ENCODE measurements at regions not wholly inside any gene's neighbourhood (a gene's known extent, or its start where the extent isn't known, plus 50 kb on each side); places are given as distances from the start of the nearest gene placed in this dataset.
"Not testable (repeated sequence)": the region's sequence is repeated elsewhere in the genome, so short reads cannot be mapped to it uniquely, and the experiment has no call there.

DNA sequence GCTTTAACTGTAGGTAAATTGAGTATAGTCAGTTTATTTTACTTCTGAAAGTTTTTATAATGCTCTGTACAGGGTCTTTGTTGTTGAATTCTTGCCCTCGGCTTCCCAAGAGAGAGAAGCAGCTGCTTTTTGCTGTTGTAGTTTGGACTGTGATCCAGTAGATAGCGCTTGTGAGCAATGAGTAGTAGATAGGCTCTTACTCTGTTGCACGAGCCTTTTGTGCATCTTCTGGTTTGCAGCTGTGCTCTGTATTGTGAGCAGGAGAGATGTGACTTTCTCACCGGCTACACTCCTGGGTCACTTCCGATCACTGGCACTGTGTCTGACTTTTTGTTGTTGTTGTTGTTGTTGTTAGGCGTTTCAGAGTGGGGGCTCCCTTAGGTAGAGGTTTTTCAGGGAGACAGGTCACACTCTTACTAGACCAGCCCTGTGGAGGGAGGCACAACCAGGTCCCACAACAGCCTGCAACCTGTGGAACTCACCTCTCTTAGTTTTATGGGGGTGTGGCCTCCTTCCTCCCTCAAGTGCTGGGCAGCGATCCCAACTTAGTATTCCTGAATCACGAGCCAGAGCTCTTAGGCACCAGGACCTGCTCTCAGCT is 822.1 kb upstream of the GALNTL6 start:
- DNase-seq (ENCODE audit: low read depth): no peak

DNA sequence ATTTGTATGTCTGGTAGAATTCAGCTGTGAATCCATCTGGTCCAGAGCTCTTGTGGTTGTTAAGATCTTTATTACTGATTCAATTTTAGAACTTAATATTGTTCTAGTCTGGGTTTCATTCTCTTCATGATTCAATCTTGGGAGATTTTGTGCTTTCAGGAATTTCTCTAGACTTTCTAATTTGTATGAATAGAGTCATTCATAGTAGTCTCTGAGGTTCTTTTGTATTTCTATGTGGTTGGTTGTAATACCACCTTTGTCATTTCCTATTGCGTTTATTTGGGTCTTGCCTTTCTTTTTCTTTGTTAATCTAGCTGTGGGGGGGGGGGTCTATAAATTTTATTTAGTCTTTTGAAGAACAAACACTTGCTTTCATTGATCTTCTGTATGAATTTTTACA is 824.8 kb upstream of the GALNTL6 start:
- DNase-seq (ENCODE audit: low read depth): no peak

DNA sequence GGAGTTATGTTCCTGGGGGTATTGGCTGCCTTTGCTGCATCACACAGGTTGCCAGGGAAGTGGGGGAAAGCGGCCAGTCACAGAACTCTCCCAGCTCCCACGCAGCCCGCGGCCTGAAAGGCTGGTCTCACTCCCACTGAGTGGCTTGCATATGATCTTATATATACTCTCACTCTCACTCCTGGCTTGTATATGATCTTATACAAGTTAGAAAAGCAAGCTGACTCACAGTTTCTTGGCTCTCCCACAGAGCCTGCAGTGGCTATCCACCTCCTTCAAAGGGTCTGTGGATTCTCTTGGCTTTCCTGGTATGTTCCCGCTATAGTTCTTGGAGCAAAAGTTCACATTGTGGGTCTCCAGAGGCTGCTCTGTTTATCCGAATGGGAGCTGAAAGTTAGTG is 833.5 kb upstream of the GALNTL6 start:
- DNase-seq (ENCODE audit: low read depth): no peak

DNA sequence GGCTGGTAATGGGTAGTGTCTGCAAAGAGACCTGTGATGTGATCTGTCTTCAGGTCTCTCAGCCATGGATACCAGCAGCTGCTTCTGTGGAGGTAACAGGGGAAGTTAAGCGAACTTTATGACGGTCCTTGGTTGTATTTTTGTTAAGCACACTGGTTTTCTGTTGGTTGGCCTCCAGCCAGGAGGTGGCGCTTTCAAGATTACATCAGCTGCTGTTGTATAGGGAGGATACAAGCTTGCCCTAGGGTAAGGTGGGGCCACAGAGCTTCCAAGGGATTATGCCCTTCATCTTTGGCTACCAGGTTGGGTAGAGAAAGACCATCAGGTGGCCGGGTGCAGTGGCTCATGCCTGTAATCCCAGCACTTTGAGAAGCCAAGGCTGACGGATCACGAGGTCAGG is 834.2 kb upstream of the GALNTL6 start:
- DNase-seq (ENCODE audit: low read depth): no peak

DNA sequence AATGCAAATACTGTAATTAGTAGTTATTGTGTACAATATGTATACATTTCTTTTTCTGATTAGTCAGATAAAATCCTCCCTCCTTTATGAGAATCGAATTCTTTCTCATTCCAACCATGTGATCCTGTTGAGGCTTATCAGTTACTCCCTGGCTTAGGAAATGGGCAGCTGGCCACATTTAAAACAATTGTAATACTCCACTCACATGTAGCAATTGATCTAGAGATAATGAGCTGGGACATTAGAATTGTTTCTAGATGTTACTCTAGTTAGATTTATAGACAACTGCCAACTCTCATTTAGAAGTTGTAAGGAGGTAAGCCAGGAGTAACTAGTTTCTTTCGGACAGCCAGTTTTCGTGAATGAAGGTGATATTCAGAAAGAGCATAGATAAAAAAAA is 859.3 kb upstream of the AADAT start:
- DNase-seq (ENCODE audit: low read depth): no peak

DNA sequence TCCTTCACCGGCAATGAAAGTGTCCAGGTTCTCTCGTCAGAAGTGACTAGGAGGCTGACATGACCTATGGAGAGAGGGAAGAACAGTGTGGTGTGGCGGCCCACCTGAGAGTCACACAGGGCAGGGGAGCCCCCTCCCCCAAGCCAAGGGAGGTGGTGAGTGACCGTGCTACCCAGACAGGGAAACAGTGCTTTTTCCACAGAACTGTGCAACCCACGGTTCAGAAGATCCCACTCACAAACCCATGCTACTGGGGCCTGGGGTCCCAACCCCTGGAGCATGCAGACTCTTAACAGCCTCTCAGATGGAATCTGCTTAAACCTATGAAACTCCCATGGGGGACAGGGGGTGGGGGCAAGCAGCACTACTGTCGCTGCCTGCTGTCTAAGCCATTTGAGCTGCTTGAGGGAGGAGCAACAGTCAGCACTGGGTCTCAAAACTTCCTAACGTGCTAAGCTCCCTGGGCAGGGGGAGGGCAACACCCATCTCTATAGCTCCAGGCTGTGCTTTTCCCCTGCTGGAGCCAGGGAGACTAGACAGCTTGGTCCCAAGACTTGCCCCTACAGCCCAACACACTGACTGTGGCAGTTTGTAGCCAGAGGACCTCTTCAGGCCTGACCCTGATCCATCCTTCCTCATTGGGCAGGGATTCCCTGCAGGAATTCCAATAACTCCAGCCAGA is 850.4 kb upstream of the AADAT start:
- DNase-seq (ENCODE audit: low read depth): no peak

DNA sequence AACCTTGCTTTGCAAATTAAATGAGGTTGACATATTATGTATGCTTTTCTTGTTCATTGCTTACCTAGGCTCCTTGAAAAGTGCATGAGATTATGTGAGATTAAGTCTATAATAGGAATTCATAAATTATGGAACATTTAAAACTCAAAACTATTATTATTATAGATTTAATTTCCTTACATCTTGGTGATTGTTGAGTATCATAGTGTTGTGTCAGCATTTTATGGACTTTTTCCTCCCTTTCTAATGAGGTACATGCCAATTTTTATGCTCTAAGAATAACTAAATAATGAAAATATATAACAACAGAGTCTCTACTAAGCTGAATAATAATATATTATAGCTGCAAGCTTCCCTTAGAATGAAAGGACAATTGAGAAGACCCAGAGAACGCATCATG is 848.8 kb upstream of the AADAT start:
- DNase-seq (ENCODE audit: low read depth): no peak

DNA sequence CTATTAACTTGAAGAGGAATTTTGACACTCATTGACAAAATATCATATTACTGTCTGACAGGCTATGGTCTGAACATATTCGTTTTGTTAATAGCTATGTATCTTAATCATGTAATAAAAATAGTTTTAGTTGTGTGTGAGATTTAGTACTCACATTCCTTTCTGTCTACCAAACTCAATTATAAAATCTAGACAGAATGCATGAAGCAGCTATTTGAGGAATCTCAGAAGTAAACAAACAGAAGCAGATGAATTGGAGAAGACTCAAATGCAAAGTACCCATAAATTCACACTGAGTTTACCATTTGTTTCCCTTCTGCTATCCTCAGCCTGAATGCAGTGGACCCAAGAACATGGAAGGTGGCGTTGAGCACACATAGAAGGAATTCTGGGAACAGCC is 841.6 kb upstream of the AADAT start:
- no peak for DNase-seq (ENCODE audit: low read depth)

DNA sequence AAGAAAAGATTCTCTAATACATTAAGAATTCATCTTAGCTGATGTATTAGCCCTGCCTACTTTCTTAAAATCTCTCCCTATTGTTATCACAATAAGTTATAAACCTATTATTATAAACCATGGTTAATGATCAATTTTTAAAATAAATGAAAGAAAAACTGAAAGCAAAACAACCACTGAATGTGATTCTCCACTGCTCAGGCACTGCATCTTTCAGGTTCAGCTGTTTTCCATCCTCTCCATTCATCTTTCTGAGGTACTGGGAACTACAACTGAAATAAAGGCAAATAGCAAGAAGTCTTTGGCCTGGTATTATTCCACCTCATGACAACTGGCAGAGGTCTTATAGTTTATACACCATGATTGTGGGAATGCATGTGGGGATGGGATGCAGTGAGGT is 798.9 kb upstream of the AADAT start:
- DNase-seq (ENCODE audit: low read depth): no peak

DNA sequence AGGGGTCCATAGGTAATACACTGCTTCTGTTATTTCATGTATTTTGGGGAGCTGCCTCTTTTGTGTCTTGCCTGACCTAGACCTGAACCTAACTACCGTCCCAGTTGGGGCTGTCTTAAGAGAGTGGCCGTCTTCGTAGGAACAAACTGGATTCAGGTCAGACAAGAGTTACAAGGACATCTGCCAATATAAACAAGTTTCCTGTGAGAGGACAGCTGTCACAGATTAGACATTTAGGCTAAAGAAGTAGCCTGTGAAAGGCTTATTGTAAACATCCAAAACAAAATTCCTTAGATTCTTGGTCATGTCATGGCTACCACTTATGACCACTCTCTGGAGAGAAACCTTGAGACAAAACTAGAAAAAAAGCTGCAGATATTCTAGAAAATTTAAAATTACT is 797.6 kb upstream of the AADAT start:
- DNase-seq (ENCODE audit: low read depth): no peak

DNA sequence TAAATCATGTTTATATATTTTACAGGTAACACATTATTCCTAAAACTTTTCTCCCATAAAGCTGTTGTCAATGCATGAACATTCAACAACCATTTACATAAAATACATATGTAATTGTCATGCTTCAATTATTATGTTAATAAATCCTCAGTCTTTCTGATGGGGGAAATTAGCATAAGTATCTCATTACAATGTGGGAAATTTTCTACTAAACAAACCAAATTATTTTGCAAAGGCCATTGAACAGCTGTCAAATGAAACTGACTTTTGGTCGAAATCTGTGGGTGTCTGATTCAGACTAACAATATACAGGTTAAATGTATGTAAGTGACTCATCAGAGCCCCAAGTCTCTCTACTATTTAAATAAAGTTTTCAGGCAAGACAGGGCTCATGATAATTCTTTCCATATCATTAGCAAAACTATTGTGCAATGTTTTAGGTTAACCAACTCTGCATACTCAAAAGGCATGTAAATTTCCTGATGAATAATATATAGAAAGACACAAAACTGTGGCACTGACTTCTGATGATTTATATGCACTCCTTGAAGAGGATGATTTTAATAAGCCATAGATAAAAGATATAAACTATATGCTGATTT is 795.3 kb upstream of the AADAT start:
- DNase-seq (ENCODE audit: low read depth): no peak

DNA sequence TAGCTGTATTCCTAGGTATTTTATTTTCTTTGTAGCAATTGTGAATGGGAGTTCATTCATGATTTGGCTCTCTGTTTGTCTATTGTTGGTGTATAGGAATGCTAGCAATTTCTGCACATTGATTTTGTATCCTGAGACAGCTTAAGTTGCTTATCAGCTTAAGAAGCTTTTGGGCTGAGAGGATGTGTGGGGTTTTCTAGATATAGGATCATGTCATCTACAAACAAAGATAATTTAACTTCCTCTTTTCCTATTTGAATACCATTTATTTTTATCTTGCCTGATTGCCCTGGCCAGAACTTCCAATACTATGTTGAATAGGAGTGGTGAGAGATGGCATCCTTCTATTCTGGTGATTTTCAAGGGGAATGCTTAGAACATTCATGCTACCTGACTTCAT is 791.9 kb upstream of the AADAT start:
- not testable (repeated sequence) for DNase-seq (ENCODE audit: low read depth)

DNA sequence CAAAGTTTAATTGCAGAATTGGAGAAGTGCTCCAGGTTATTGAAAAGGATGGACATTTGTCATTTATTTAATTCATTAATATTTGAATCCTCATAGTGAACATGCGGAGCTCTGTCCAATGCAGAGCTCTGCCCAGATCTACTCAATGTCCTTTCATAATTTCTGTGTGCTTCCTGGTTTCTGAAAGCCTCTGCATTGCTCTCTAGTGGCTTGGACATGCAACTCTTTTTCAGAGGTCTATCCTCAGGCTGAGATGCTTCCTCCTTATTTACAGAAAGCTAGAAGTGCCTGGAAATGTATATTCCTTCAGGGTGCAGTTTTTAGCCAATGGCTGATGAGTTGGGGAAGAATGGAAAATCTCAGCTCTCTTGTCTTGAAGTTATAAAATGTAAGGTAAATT is 786.1 kb upstream of the AADAT start:
- no peak for DNase-seq (ENCODE audit: low read depth)

DNA sequence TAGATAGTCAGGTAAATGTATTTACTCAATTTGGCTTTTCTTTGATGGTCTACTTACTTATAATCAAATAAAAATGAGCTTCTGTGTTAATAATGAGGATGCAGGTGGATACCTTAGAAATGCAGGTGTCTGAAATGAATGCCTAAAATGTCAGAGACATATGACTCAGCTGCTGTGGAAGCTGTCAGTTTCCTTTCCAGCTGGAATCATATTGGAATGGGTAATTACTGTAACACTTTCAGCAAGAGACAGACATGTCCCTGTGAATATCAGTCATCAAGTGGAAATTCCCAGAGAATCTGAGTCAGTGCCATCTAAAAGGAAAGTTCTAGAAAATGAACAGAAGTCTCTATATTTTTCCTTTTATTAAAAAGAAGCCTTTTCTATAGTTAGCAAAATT is 783.0 kb upstream of the AADAT start:
- no peak for DNase-seq (ENCODE audit: low read depth)

DNA sequence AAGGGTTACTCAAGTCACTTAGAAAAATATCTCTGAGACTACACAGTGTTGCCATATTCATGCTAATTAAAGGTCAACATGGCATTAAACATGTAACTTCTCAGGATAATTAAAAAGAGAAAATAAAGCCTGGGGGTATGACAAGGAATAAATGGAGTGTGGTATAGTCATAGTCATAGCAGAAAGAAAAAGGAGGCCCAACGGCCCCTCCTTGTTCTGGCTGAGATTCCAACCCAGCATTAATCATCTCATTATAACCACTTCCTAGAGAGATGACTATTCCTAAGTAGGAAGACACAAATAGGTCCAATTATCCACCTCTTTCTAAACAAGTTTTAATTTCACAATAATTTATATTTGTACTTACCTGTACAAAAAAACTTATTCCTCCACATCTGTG is 778.4 kb upstream of the AADAT start:
- DNase-seq (ENCODE audit: low read depth): no peak

DNA sequence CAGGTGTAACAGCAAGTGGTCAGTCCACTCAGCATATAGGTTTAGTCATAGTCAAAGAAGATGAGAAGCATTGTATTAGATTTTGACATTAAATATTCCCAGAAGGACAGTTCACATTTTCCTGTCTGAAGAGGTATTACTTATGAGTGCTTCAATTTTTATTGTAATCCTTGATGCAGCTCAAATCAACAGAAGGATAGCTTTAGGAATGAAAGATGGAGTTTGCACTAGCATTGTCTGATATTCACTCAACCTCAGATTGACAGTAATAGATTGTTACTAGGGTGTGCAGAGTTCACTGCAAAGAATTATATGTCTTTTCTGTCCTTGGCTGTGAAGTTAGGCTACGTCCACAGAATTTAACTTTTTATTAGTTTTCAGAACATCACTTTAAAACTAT is 764.3 kb upstream of the AADAT start:
- DNase-seq (ENCODE audit: low read depth): no peak

DNA sequence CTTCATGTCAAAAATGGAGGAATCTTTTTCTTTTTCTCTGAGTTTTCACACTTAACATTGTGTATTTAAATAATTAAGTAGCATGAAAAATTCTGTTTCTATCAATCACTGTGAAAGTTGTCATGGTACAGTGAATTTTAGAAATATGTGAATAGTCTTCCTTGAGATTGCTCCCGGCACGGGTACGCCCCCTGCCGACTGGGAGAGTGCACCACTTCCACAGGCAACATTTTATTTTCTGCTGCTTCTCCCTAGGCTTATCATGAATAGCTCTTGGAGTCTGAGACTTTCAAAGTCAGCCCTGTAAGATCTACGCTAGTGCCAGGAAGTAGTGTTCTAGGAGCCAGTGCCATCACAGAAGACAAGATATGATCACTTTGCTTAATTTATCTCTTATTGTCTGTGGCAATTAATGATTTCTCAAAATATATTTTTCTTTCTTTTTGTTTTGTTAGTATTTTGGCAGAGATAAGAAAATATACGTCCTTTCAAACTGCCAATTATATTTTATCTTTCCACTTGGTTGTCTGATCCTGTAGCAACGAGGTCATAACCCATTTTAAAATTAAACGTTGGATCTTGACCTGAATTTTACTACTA is 763.8 kb upstream of the AADAT start:
- DNase-seq (ENCODE audit: low read depth): peak; percentile 0

DNA sequence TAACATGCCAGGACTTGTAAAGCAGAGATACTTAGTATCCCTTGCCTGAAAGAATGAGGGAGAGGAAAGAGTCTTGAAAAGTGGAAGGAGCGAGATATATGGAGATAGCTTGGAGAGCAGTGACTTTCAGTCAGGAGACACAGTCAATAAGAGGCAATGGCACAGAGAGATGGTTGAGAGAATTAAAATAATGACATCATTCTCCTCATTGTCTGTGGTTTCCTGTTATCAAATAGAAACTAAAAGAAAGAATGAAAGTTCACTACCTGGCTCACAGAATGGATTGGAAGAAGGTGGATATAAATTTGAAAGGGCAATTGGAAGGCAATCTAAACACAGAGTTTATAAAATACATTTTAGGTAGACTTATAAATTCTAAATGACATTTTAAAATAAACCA is 760.2 kb upstream of the AADAT start:
- no peak for DNase-seq (ENCODE audit: low read depth)

DNA sequence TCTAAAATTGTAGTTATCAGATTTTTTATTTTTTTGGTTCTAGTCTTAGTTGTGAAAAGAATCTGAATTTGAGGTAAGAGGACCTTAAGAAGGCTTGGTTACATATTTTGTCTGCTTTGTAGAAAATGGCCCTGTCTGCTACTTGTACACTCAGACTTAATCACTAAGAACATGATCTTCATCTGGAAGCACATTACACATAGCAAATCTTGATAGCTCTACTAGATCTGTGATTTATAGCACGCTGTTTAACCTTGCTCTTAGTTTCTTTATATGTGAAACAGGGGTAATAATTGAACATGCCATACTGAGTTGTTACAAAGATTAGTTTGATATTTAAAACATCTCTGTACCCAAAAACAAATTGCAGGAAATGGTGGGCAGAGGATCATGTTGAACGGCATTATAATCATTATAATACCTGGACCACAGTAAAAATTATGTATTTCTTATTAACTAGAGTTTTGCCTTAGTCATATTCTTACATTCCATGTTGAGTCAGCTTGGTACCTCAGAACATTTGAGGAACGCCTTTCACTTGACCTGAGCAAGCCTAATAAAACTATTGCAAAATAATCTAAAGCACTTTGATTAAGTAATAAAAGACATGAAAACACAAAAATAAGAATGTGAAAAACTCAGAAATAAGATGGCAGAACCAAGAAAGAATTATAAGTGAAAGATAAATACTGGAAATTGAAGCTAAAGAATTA is 738.0 kb upstream of the AADAT start:
- DNase-seq (ENCODE audit: low read depth): no peak

DNA sequence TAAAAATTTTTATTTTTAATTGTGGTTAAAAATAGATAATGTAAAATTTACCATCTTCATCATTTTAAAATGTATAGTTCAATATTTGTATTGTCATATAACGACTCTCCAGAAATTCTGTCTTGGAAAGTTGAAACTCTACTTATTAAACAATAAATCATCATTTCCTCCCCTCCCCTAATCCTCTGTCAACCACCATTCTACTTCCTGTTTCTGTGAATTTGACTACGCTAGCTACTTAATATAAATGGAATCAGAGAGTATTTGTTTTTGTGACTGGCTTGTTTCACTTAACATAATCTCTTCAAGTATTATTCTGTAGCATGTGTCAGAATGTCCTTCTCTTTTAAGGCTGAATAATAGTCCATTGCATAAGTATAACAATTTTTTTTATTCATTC is 729.0 kb upstream of the AADAT start:
- no peak for DNase-seq (ENCODE audit: low read depth)

DNA sequence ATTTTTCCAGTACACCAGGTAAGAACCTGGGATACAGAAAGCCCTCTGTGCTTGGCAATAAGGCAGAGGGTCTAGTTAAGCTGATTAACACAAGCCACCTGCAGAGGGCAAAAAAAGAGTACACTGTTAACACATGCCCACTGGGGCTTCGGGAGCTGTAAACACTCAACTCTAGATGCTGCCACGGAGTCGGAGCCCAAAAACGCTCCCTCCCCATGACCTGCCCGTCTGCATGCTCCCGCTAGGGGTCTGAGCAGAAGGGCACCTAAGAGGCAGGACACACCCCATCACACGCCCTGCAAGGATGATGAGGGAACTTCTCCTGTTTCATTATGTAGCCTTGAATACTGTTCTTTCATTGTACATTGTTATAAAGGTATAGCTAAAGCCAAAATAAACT is 715.6 kb upstream of the AADAT start:
- DNase-seq (ENCODE audit: low read depth): no peak

DNA sequence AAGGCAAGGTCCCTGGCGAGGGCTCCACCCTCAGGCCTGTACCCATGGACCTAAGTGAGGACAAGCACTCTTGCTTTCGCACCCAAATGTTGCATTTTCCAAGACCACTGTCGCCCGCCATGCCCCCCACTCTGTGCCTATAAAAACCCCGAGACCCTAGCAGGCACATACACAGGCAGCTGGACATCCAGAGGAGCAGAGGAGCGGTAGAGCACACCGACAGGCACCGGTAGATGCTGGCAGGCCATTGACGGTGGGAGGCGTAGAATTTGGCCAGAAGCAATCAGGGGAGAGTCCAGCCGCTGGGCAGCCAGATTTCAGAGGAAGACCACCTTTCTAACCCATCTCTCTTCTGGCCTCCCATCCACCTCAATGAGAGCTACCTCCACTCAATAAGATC is 715.2 kb upstream of the AADAT start:
- no peak for DNase-seq (ENCODE audit: low read depth)

DNA sequence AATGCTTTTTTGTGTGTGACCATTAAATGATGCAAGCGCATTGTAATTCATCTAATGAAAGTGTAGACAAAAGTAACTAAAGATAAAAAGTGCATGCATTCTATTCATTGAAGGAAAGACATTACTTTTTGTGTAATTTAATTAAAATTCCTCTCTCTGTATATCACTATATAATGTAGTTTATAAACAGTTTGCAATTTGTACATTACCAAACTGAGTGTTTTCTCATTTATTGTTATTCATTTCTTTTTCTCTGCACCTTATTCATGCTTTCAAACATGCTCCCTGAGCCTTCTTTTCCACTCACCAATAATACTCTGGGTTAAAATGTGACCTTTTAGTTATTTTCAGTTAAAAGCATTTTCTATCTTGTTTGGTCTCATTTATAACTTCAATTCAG is 713.7 kb upstream of the AADAT start:
- no peak for DNase-seq (ENCODE audit: low read depth)

Data from M059J (cell line).